Choroid plexus epithelial cell (primary cell): ENCODE measurements at regions not wholly inside any gene's neighbourhood (a gene's known extent, or its start where the extent isn't known, plus 50 kb on each side); places are given as distances from the start of the nearest gene placed in this dataset.

Source experiments
- DNase-seq: peaks from one replicate; pipeline ENCODE4 v3.0.0-alpha.2; 2010; ENCODE audit warnings: low read depth
- H3K4me3 ChIP-seq: 2 replicates; pipeline ENCODE4 v1.5.1; 2011; ENCODE audit warnings: low read depth, mild to moderate bottlenecking, control low read depth, low read length, moderate library complexity
- CTCF ChIP-seq: conservative IDR thresholded peaks from 2 replicates; pipeline ENCODE4 v1.5.1; 2011; ENCODE audit warnings: low read depth, mild to moderate bottlenecking, control low read depth, inconsistent platforms, low read length, moderate library complexity

- H3K4me3 ChIP-seq: no peak overlapping the region
- no peak for DNase-seq
- no peak for TF ChIP-seq CTCF
These were observed 194.4 kb upstream of the GPR12 start for GRCh38 chr13:26954976-26955375.

GRCh38 chr13:26953291-26953690, 192.7 kb upstream of the GPR12 start:
- DNase-seq: no peak
- no peak overlapping the region for H3K4me3 ChIP-seq
- TF ChIP-seq CTCF: no peak

GRCh38 chr13:26952551-26953143, 192.1 kb upstream of the GPR12 start:
- no peak for TF ChIP-seq CTCF
- DNase-seq: no peak
- no peak overlapping the region for H3K4me3 ChIP-seq

- H3K4me3 ChIP-seq: no peak overlapping the region
- DNase-seq: no peak
- TF ChIP-seq CTCF: no peak
These were observed 191.1 kb upstream of the GPR12 start for GRCh38 chr13:26951581-26952177.

- H3K4me3 ChIP-seq: no peak overlapping the region
- no peak for DNase-seq
- TF ChIP-seq CTCF: no peak
These were observed 190.4 kb upstream of the GPR12 start for GRCh38 chr13:26950968-26951367.

GRCh38 chr13:26950546-26950945, 190.0 kb upstream of the GPR12 start:
- no peak for TF ChIP-seq CTCF
- no peak overlapping the region for H3K4me3 ChIP-seq
- no peak for DNase-seq
